ENCODE measurements at regions not wholly inside any gene's neighbourhood (a gene's known extent, or its start where the extent isn't known, plus 50 kb on each side); places are given as distances from the start of the nearest gene placed in this dataset.

DNA sequence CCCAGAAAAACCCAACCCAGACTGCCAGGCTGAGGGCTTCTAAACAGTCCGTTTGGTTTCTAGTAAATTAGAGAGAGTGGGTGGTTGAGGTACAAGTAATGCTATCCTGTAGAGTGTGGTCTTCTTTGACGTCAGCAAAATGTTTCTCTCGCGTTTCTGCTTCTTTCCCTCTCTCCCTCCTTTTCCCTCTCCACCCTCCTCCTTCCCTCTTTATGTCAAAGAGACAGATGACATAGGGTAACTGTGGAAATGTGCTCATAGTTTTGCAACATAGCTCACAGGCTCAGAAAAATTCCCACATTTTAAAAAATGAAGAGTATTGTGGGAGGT lies 158.3 kb downstream of the TOMM20 start:
- H3K27ac Mint-ChIP-seq = peak overlapping the region; percentile 98 to 99 (median 99)
- no peaks in the 10 kb centered on the region for H3K9me3 Mint-ChIP-seq
- H3K4me1 Mint-ChIP-seq = peaks cover 67% of the 10 kb centered on the region
- H3K36me3 Mint-ChIP-seq (ENCODE audit: low read depth) = no peaks in the 10 kb centered on the region
- no peaks in the 10 kb centered on the region for H3K27me3 Mint-ChIP-seq (ENCODE audit: low read depth)
- peak overlapping the region; percentile 56 to 75 (median 70) for H3K4me3 Mint-ChIP-seq
- TF ChIP-seq, protein P1, sequence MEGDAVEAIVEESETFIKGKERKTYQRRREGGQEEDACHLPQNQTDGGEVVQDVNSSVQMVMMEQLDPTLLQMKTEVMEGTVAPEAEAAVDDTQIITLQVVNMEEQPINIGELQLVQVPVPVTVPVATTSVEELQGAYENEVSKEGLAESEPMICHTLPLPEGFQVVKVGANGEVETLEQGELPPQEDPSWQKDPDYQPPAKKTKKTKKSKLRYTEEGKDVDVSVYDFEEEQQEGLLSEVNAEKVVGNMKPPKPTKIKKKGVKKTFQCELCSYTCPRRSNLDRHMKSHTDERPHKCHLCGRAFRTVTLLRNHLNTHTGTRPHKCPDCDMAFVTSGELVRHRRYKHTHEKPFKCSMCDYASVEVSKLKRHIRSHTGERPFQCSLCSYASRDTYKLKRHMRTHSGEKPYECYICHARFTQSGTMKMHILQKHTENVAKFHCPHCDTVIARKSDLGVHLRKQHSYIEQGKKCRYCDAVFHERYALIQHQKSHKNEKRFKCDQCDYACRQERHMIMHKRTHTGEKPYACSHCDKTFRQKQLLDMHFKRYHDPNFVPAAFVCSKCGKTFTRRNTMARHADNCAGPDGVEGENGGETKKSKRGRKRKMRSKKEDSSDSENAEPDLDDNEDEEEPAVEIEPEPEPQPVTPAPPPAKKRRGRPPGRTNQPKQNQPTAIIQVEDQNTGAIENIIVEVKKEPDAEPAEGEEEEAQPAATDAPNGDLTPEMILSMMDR (IDR thresholded peaks at IDR 0.05; ENCODE audit: unreplicated experiment in 3 of 3) = no peak

DNA sequence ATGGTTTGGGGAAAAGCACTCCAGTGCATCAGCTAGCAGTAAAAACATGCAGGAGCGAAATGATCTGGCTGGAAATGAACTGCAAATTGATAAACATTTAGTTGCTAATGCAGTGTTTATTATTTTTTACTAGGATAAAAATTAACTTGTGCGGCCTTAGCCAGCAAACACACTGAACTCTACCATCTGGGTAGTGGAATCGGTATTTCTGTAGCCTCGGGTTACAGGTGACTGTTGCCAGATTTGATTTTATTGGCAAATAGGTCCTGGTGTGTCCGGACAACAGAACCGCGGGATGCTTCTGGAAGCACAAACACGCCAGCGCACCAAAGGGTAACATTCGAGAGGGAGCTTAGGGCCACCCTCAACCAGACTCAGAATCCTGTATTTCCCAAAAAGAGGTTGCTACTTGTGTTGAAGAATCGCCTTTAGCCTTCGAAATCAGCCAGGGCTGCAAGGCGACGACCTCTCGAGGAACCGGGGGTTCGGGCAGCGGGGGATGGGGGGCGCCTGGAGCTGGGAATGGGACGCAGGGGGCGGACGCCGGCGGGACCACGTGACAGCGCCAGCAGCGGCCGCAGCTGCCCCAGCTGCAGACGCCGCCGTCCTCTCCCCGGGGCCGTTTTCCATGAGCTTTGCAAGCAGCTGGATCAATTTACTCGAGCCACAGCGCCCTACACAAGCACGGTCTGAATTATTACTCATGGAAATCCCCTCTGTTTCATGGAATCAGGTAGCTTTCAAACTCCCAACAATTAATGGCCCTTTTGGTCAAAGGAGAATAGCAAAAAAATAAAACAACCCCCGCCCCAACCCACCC lies 158.8 kb downstream of the TOMM20 start:
- no peaks in the 10 kb centered on the region for H3K36me3 Mint-ChIP-seq (ENCODE audit: low read depth)

DNA sequence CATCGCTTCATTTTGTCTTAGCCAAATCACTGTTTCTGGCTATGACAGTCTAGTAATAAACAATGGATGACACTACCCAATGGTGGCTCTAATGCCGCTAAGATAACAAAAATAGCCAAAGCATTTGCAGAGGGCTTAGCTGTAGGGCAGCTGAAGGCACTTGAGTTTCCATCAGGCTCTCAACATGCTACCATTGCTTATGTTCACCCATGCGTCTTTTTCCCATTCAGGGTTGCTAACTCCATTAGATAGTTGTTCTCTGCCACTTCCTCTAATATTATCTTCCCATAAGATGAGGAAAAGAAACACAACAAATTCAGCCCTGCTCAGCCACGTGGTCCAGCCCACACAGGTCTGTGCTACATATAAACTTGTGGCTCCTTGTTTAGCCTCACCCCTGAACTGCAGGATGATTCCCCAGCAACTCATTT lies 159.6 kb downstream of the TOMM20 start:
- Mint-ChIP-seq H3K36me3 (ENCODE audit: low read depth) (no peaks in the 10 kb centered on the region), H3K9me3 (no peaks in the 10 kb centered on the region), H3K4me1 (peaks cover 67% of the 10 kb centered on the region), H3K4me3 (peak overlapping the region in 2 of 3 experiments; percentile 36 to 67), H3K27me3 (ENCODE audit: low read depth) (no peaks in the 10 kb centered on the region), H3K27ac (peak overlapping the region; percentile 98 to 99 (median 99))
- TF ChIP-seq, protein P1 (IDR thresholded peaks at IDR 0.05; ENCODE audit: unreplicated experiment in 3 of 3) = no peak

More for the DNA sequence above, 158.8 kb downstream of the TOMM20 start:
- peaks cover 67% of the 10 kb centered on the region for H3K4me1 Mint-ChIP-seq
- peak overlapping the region; percentile 42 to 46 (median 44) for H3K4me3 Mint-ChIP-seq
- peak overlapping the region; percentile 98 to 99 (median 99) for H3K27ac Mint-ChIP-seq
- H3K9me3 Mint-ChIP-seq = no peaks in the 10 kb centered on the region
- H3K27me3 Mint-ChIP-seq (ENCODE audit: low read depth) = no peaks in the 10 kb centered on the region
- TF ChIP-seq, protein P1 (IDR thresholded peaks at IDR 0.05; ENCODE audit: unreplicated experiment in 3 of 3) = no peak

DNA sequence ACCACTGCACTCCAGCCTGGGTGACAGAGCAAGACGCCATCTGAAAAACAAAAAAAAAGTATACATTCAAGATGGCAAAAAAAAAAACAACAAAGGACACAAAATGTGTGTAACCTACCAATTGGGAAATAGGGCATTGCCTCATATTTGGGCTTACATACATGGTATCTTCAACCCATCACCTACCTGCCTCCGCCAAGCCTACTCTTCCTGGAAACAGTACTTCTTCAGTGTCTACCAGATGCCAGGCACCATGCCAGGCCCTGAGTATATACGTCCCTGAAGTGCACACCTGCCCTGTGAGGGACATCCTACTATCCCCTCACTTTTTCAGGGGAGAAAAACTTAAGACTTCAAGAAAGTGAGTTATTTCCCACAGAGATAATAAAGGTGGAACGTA lies 160.2 kb downstream of the TOMM20 start:
- H3K27me3 Mint-ChIP-seq (ENCODE audit: low read depth) = no peaks in the 10 kb centered on the region
- no peaks in the 10 kb centered on the region for H3K36me3 Mint-ChIP-seq (ENCODE audit: low read depth)
- peak overlapping the region; percentile 98 to 99 (median 99) for H3K27ac Mint-ChIP-seq
- H3K4me3 Mint-ChIP-seq = peak overlapping the region in 2 of 3 experiments; percentile 36 to 67
- no peaks in the 10 kb centered on the region for H3K9me3 Mint-ChIP-seq
- TF ChIP-seq, protein P1 (IDR thresholded peaks at IDR 0.05; ENCODE audit: unreplicated experiment in 3 of 3) = no peak
- H3K4me1 Mint-ChIP-seq = peaks cover 72% of the 10 kb centered on the region

DNA sequence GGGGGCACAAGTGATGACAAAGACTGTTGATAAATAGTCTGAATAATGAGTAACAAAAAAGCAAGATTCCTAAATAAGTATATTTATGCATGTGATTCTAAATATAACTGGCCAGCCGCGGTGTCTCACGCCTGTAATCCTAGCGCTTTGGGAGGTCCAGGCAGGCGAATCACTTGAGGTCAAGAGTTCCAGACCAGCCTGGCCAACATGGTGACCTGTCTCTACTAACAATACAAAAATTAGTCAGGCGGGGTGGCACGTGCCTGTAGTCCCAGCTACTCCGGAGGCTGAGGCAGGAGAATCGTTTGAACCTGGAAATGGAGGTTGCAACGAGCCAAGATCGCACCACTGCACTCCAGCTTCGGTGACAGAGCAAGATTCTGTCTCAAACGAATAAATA lies 161.5 kb downstream of the TOMM20 start:
- Mint-ChIP-seq H3K4me3 (no peak overlapping the region), H3K27me3 (ENCODE audit: low read depth) (no peaks in the 10 kb centered on the region), H3K9me3 (no peaks in the 10 kb centered on the region), H3K36me3 (ENCODE audit: low read depth) (no peaks in the 10 kb centered on the region), H3K4me1 (peaks cover 76% of the 10 kb centered on the region), H3K27ac (peak overlapping the region in 1 of 3 experiments; percentile 82)
- TF ChIP-seq, protein P1 (IDR thresholded peaks at IDR 0.05; ENCODE audit: unreplicated experiment in 3 of 3) = no peak

DNA sequence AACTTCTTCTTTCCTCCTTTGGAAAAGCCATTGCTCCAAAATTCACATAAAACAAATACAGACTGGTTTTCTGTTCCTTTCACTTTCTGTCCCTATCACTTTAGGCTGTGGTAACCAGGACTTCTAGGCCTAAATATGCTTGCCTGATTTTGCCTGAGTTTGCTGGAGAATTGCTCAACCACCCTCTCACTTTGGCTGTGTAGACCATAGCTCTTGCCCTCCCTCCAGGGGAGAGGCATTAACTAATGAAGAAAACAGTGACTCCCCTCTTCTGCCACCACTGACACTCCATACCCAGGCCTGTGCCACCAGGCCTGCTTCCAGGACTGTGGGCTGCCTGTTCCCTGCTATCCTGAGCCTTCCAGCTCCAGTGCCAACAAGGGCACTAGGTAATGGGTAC lies 163.5 kb downstream of the TOMM20 start:
- TF ChIP-seq, protein P1 (IDR thresholded peaks at IDR 0.05; ENCODE audit: unreplicated experiment in 3 of 3) = no peak
- Mint-ChIP-seq H3K27ac (peak overlapping the region; percentile 72 to 92 (median 90)), H3K9me3 (no peaks in the 10 kb centered on the region), H3K36me3 (ENCODE audit: low read depth) (no peaks in the 10 kb centered on the region), H3K27me3 (ENCODE audit: low read depth) (no peaks in the 10 kb centered on the region), H3K4me3 (peak overlapping the region in 1 of 3 experiments; percentile 6), H3K4me1 (peaks cover 74% of the 10 kb centered on the region)
